ENCODE measurements at regions not wholly inside any gene's neighbourhood (a gene's known extent, or its start where the extent isn't known, plus 50 kb on each side); places are given as distances from the start of the nearest gene placed in this dataset.

DNA sequence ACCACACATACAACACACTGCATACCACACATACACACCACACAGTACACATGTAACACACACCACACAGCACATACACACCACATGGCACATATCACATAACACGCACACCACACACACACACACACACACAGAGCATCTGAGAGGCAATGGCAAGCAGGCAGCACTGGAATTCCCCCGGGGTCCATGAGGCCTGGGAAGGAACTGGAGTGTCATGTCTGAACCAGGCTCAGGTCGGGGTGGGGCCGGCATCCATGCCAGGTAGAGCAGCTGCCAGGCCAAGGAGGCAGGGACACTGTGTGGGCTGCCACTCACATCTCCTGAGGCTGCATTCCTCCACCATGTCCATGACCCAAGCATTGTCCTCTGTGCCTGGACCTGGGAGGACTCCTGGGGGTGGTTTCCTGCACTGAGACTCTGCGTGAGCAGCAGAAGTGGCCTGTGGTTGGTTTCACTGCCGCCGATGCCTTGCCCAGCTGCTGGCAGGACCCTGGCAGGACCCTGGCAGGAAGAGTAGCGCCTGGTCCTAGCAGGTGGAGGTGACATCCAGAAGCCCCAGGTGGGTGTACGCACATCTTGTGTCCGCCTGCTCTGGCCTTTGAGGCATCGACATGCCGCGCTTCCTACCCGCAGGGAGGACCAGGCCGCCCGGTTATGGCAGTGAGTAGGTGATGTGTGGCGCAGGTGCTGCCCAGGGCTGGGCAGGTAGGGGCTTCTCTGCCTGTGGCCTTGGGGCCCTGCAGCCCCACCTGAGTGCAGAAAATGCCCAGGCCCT is 1280.4 kb downstream of the TBC1D22A start:
- BruUV-seq (replicated peaks), result no TSS peak
- Histone ChIP-seq H3K79me2 (ENCODE audit: insufficient read depth, low read length) (no peaks in the 10 kb centered on the region), H4K20me1 (ENCODE audit: insufficient read depth) (no peaks in the 10 kb centered on the region), H3K9me3 (ENCODE audit: control insufficient read depth in 1 of 2, insufficient read depth in 1 of 2, low read depth in 1 of 2, low read length in 2 of 2) (peaks cover 0 to 3% of the 10 kb centered on the region in 2 experiments; a peak in 1 of 4 replicates), H3K9me2 (ENCODE audit: insufficient read depth) (no peaks in the 10 kb centered on the region), H2AFZ (ENCODE audit: low read depth, low read length, poor library complexity, severe bottlenecking) (no peak overlapping the region), H3K27ac (ENCODE audit: low read depth, low read length) (no peak overlapping the region), H3K36me3 (ENCODE audit: control insufficient read depth in 1 of 2, insufficient read depth in 2 of 2, low read length in 2 of 2) (no peaks in the 10 kb centered on the region), H3K27me3 (ENCODE audit: insufficient read depth, low read length) (no peaks in the 10 kb centered on the region), H3K4me1 (ENCODE audit: control insufficient read depth in 1 of 2, insufficient read depth in 2 of 2, low read length in 2 of 2) (no peaks in the 10 kb centered on the region), H3K4me3 (replicated peaks in 1 of 2; ENCODE audit: low read depth in 1 of 2, low read length in 2 of 2) (no peak overlapping the region), H3K4me2 (ENCODE audit: low read length) (no peak overlapping the region), H3K9ac (ENCODE audit: low read length) (no peak overlapping the region)
- TF ChIP-seq EZH2phosphoT487 (IDR thresholded peaks at IDR 0.05; ENCODE audit: borderline replicate concordance), result no peak
- TF ChIP-seq TCF7L2 (IDR thresholded peaks at IDR 0.05; ENCODE audit: borderline replicate concordance, extremely low read depth, insufficient read depth, insufficient read length), result no peak
- TF ChIP-seq POLR2A (IDR thresholded peaks at IDR 0.05; ENCODE audit: borderline replicate concordance, extremely low read depth, insufficient read depth, insufficient read length), result no peak
- no peak for TF ChIP-seq ZFX (IDR thresholded peaks at IDR 0.05)
- no peak for TF ChIP-seq SP1 (IDR thresholded peaks at IDR 0.05; ENCODE audit: low read depth)
- TF ChIP-seq, protein P1, sequence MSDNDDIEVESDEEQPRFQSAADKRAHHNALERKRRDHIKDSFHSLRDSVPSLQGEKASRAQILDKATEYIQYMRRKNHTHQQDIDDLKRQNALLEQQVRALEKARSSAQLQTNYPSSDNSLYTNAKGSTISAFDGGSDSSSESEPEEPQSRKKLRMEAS (IDR thresholded peaks at IDR 0.05), result no peak
- no peak for TF ChIP-seq YY1 (IDR thresholded peaks at IDR 0.05; ENCODE audit: extremely low read depth, insufficient replicate concordance, low read depth, low read length)
- TF ChIP-seq CBX3 (IDR thresholded peaks at IDR 0.05; ENCODE audit: low read depth), result no peak
- TF ChIP-seq SRF (IDR thresholded peaks at IDR 0.05; ENCODE audit: low read depth), result no peak
- TF ChIP-seq, protein P2, sequence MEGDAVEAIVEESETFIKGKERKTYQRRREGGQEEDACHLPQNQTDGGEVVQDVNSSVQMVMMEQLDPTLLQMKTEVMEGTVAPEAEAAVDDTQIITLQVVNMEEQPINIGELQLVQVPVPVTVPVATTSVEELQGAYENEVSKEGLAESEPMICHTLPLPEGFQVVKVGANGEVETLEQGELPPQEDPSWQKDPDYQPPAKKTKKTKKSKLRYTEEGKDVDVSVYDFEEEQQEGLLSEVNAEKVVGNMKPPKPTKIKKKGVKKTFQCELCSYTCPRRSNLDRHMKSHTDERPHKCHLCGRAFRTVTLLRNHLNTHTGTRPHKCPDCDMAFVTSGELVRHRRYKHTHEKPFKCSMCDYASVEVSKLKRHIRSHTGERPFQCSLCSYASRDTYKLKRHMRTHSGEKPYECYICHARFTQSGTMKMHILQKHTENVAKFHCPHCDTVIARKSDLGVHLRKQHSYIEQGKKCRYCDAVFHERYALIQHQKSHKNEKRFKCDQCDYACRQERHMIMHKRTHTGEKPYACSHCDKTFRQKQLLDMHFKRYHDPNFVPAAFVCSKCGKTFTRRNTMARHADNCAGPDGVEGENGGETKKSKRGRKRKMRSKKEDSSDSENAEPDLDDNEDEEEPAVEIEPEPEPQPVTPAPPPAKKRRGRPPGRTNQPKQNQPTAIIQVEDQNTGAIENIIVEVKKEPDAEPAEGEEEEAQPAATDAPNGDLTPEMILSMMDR (IDR thresholded peaks at IDR 0.05 in 2 of 3, conservative IDR thresholded peaks at IDR 0.05 in 1 of 3; ENCODE audit: borderline replicate concordance in 1 of 3, insufficient read depth in 1 of 3, low read depth in 2 of 3, low read length in 2 of 3), result no peak
- no peak for TF ChIP-seq POLR2AphosphoS5 (IDR thresholded peaks at IDR 0.05; ENCODE audit: low read depth, low read length)
- TF ChIP-seq, protein P3, sequence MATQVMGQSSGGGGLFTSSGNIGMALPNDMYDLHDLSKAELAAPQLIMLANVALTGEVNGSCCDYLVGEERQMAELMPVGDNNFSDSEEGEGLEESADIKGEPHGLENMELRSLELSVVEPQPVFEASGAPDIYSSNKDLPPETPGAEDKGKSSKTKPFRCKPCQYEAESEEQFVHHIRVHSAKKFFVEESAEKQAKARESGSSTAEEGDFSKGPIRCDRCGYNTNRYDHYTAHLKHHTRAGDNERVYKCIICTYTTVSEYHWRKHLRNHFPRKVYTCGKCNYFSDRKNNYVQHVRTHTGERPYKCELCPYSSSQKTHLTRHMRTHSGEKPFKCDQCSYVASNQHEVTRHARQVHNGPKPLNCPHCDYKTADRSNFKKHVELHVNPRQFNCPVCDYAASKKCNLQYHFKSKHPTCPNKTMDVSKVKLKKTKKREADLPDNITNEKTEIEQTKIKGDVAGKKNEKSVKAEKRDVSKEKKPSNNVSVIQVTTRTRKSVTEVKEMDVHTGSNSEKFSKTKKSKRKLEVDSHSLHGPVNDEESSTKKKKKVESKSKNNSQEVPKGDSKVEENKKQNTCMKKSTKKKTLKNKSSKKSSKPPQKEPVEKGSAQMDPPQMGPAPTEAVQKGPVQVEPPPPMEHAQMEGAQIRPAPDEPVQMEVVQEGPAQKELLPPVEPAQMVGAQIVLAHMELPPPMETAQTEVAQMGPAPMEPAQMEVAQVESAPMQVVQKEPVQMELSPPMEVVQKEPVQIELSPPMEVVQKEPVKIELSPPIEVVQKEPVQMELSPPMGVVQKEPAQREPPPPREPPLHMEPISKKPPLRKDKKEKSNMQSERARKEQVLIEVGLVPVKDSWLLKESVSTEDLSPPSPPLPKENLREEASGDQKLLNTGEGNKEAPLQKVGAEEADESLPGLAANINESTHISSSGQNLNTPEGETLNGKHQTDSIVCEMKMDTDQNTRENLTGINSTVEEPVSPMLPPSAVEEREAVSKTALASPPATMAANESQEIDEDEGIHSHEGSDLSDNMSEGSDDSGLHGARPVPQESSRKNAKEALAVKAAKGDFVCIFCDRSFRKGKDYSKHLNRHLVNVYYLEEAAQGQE (IDR thresholded peaks at IDR 0.05; ENCODE audit: low read depth), result no peak
- TF ChIP-seq FOSL1 (IDR thresholded peaks at IDR 0.05; ENCODE audit: low read depth), result no peak
- TF ChIP-seq CEBPB (IDR thresholded peaks at IDR 0.05; ENCODE audit: low read depth), result no peak
- TF ChIP-seq EZH2 (IDR thresholded peaks at IDR 0.05), result no peak
- TF ChIP-seq JUND (IDR thresholded peaks at IDR 0.05), result no peak
- no peak for TF ChIP-seq EGR1 (IDR thresholded peaks at IDR 0.05; ENCODE audit: low read depth)
- no peak for TF ChIP-seq ELF1 (IDR thresholded peaks at IDR 0.05; ENCODE audit: borderline replicate concordance, low read depth)
- DNase-seq (ENCODE audit: low read depth, low spot score) (no peak), ATAC-seq (no peak)
- RAD21 ChIA-PET (ENCODE audit: low non-redundant PET in 1 of 2, low total read pairs in 2 of 2, uncharacterized antibody in 2 of 2, unreplicated experiment in 2 of 2), result no interaction called here
- CTCF ChIA-PET, result no interaction called here
- intact Hi-C loops (cut with micrococcal nuclease), result no loop called here
- POLR2A ChIA-PET, result no interaction called here
